GM23338 (cell line): ENCODE measurements at regions not wholly inside any gene's neighbourhood (a gene's known extent, or its start where the extent isn't known, plus 50 kb on each side); places are given as distances from the start of the nearest gene placed in this dataset.

ENCODE experiments used
- ATAC-seq: fragments of 200-7000 bp; cut with Tn5 transposase; 3 replicates; pipeline ENCODE4 v1.9.1; 2020
- DNase-seq: peaks from one replicate; pipeline ENCODE4 v3.0.0-alpha.2; 2015; ENCODE audit warnings: low spot score
- H2AFZ ChIP-seq: fragments of 200-600 bp; sonication (generic); 2 replicates; pipeline ENCODE4 v1.8.0; 2016; ENCODE audit warnings: antibody characterized with exemption, mild to moderate bottlenecking, moderate library complexity
- H3F3A ChIP-seq: fragments of 200-600 bp; sonication (generic); replicated peaks from 2 replicates; pipeline ENCODE4 v1.8.0; 2017; ENCODE audit warnings: antibody characterized with exemption, mixed run types, low read depth
- H3K27ac ChIP-seq: fragments of 200-600 bp; sonication (generic); 2 replicates; pipeline ENCODE4 v1.6.1; 2016; ENCODE audit warnings: low read depth
- H3K27me3 ChIP-seq: fragments of 200-600 bp; sonication (generic); 2 replicates; pipeline ENCODE4 v1.8.0; 2016; ENCODE audit warnings: mild to moderate bottlenecking, mixed run types, moderate library complexity; ENCODE audit not compliant: insufficient read depth
- H3K36me3 ChIP-seq: fragments of 200-600 bp; sonication (generic); 2 replicates; pipeline ENCODE4 v1.8.0; 2016; ENCODE audit warnings: mild to moderate bottlenecking; ENCODE audit not compliant: insufficient read depth
- H3K4me1 ChIP-seq: fragments of 200-600 bp; sonication (generic); 2 replicates; pipeline ENCODE4 v1.8.0; 2016; ENCODE audit warnings: mild to moderate bottlenecking, moderate library complexity; ENCODE audit not compliant: insufficient read depth
- H3K4me2 ChIP-seq: fragments of 200-600 bp; sonication (generic); 2 replicates; pipeline ENCODE4 v1.7.1; 2017; ENCODE audit warnings: mixed run types
- H3K4me3 ChIP-seq: fragments of 200-600 bp; sonication (generic); 2 replicates; pipeline ENCODE4 v1.6.1; 2016; ENCODE audit warnings: mixed run types
- H3K79me2 ChIP-seq: fragments of 200-600 bp; sonication (generic); replicated peaks from 2 replicates; pipeline ENCODE4 v1.8.0; 2017; ENCODE audit warnings: mild to moderate bottlenecking; ENCODE audit not compliant: insufficient read depth
- H3K9me2 ChIP-seq: fragments of 200-600 bp; sonication (generic); 2 replicates; pipeline ENCODE4 v1.8.0; 2017; ENCODE audit not compliant: insufficient read depth
- H4K20me1 ChIP-seq: fragments of 200-600 bp; sonication (generic); replicated peaks from 2 replicates; pipeline ENCODE4 v1.8.0; 2017; ENCODE audit warnings: mild to moderate bottlenecking; ENCODE audit not compliant: insufficient read depth
- H3K27ac Mint-ChIP-seq: 2 replicates; pipeline ENCODE4 v1.8.0; 2020; ENCODE audit warnings: inconsistent platforms, mild to moderate bottlenecking, moderate library complexity, mixed read lengths
- H3K27me3 Mint-ChIP-seq: 3 replicates; pipeline ENCODE4 v1.8.0; 2022; ENCODE audit warnings: low read depth, mild to moderate bottlenecking, moderate library complexity, mixed read lengths, inconsistent platforms; ENCODE audit not compliant: insufficient read depth, poor library complexity
- H3K36me3 Mint-ChIP-seq: 3 replicates; pipeline ENCODE4 v1.8.0; 2021; ENCODE audit warnings: low read depth, mild to moderate bottlenecking, inconsistent platforms, moderate library complexity, mixed read lengths
- H3K4me1 Mint-ChIP-seq: 3 replicates; pipeline ENCODE4 v1.8.0; 2020; ENCODE audit warnings: mild to moderate bottlenecking, inconsistent platforms, mixed read lengths
- H3K4me3 Mint-ChIP-seq: 3 replicates; pipeline ENCODE4 v1.8.0; 2021; ENCODE audit warnings: moderate library complexity, mild to moderate bottlenecking, inconsistent platforms, mixed read lengths
- H3K9me3 Mint-ChIP-seq: 3 replicates; pipeline ENCODE4 v1.8.0; 2020; ENCODE audit warnings: moderate library complexity, mild to moderate bottlenecking, inconsistent platforms, mixed read lengths
- CREB1 ChIP-seq: fragments of 250-450 bp; sonication (Bioruptor Pico); IDR thresholded peaks from 2 replicates; pipeline ENCODE4 v1.5.0; 2020; ENCODE audit warnings: low read depth, mild to moderate bottlenecking, moderate library complexity
- EZH2 ChIP-seq: fragments of 200-600 bp; sonication (generic); IDR thresholded peaks from one replicate; pipeline ENCODE4 v1.8.0; 2017; ENCODE audit warnings: antibody characterized with exemption, mild to moderate bottlenecking, low read depth; ENCODE audit not compliant: unreplicated experiment
- EZH2phosphoT487 ChIP-seq: fragments of 200-600 bp; sonication (generic); IDR thresholded peaks from one replicate; pipeline ENCODE4 v1.8.1; 2018; ENCODE audit warnings: antibody characterized with exemption; ENCODE audit not compliant: unreplicated experiment
- JUNB ChIP-seq: IDR thresholded peaks from one replicate; pipeline ENCODE4 v1.6.1; 2016; ENCODE audit warnings: antibody characterized with exemption; ENCODE audit not compliant: unreplicated experiment
- NANOG ChIP-seq: IDR thresholded peaks from 2 replicates; pipeline ENCODE4 v1.6.1; 2016; ENCODE audit warnings: antibody characterized with exemption, borderline replicate concordance
- POLR2AphosphoS5 ChIP-seq: IDR thresholded peaks from 2 replicates; pipeline ENCODE4 v1.6.1; 2016; ENCODE audit warnings: antibody characterized with exemption, low read depth
- STAT1 ChIP-seq: IDR thresholded peaks from one replicate; pipeline ENCODE4 v1.6.1; 2016; ENCODE audit warnings: antibody characterized with exemption; ENCODE audit not compliant: unreplicated experiment
- ZNF114 ChIP-seq: fragments of 250-450 bp; sonication (Bioruptor Pico); IDR thresholded peaks from 2 replicates; pipeline ENCODE4 v1.5.0; 2020; ENCODE audit warnings: mild to moderate bottlenecking, moderate library complexity
- ZNF331 ChIP-seq: fragments of 250-450 bp; sonication (Bioruptor Pico); IDR thresholded peaks from 2 replicates; pipeline ENCODE4 v1.5.0; 2020; ENCODE audit warnings: low read depth, mild to moderate bottlenecking, moderate library complexity
- TF ChIP-seq, protein P1 (sequence below): IDR thresholded peaks from one replicate; pipeline ENCODE4 v1.6.1; 2018; ENCODE audit warnings: antibody characterized with exemption; ENCODE audit not compliant: unreplicated experiment
- TF ChIP-seq, protein P2 (sequence below), 2 experiments: fragments of 200-600 bp in 1 of 2; sonication (generic) in 1 of 2; conservative IDR thresholded peaks; 2 replicates each; pipeline versions ENCODE4 v1.5.1 to v1.6.1; 2016 to 2017; ENCODE audit warnings: antibody characterized with exemption in 2 of 2, low read depth in 2 of 2, mild to moderate bottlenecking in 2 of 2, moderate library complexity in 1 of 2

DNA sequence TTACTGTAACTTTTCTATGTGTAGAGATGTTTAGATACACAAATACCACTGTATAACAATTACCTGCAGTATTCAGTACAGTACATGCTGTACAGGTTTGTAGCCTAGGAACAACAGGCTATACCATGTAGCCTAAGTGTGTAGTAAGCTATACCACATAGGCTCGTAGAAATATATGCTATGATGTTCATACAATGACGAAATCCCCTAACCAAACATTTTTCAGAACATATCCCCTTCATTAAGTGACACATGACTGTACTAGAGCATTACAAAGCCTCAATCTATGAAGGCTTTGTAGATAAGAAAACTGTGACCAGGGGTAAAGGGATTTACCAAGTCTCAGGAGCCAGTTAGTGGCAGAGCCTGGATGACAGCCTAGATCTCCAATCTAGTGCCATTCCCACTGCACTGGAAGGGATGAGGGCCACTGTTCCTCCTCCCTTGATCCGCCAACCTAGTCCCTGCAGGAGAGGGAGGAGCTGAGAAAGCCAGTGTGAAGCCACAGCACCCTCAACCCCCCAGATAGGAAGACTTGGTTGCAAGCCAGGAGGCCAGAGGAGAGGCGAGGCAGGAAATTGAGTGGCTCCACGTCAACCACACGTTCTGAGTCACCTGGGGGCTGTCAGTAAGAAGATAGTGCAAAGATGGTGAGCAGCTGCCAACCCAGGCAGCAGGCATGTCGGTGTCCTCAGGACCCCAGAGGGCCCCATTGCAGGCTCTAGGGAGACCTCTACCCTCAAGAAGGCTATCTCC, 227.7 kb downstream of the BCOR start:
- H3K4me3 Mint-ChIP-seq = no peak overlapping the region
- Histone ChIP-seq H3K36me3 (no peaks in the 10 kb centered on the region), H3K27me3 (no peaks in the 10 kb centered on the region), H2AFZ (no peak overlapping the region), H3K4me1 (no peaks in the 10 kb centered on the region), H3K27ac (no peak overlapping the region), H3K4me3 (no peak overlapping the region), H4K20me1 (no peaks in the 10 kb centered on the region), H3K79me2 (no peaks in the 10 kb centered on the region), H3K9me2 (no peaks in the 10 kb centered on the region), H3F3A (no peaks in the 10 kb centered on the region), H3K4me2 (no peak overlapping the region)
- ATAC-seq = no peak
- H3K4me1 Mint-ChIP-seq = peaks cover 4% of the 10 kb centered on the region
- no peak overlapping the region for H3K27ac Mint-ChIP-seq
- DNase-seq = no peak
- H3K36me3 Mint-ChIP-seq = no peaks in the 10 kb centered on the region
- peaks cover 2% of the 10 kb centered on the region for H3K27me3 Mint-ChIP-seq
- no peak for TF ChIP-seq POLR2AphosphoS5
- no peak for TF ChIP-seq STAT1
- no peaks in the 10 kb centered on the region for H3K9me3 Mint-ChIP-seq

DNA sequence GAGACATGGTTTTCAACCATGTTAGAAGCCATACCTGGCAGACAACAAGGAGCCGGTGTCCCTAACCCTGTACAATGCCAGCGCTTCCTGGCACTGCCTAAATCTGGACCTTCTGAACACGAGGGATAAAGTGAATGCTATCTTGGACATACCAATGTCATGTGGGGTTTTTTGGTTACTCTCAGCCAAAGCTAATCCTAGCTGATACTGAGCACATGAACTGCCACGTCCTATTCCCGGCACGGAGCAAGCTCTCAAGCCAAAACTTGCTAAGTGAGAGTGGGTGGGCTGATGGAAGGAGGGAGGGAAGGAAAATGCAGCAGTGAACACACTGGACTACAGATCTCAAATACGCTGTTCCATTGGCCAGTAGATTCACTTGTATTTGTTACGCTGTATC, 226.1 kb downstream of the BCOR start:
- DNase-seq (no peak), ATAC-seq (no peak)
- H3K4me1 ChIP-seq = no peaks in the 10 kb centered on the region
- H3K4me3 Mint-ChIP-seq = no peak overlapping the region
- H3K36me3 Mint-ChIP-seq = no peaks in the 10 kb centered on the region
- no peak overlapping the region for H2AFZ ChIP-seq
- no peaks in the 10 kb centered on the region for H3K9me3 Mint-ChIP-seq
- H4K20me1 ChIP-seq = no peaks in the 10 kb centered on the region
- H3K4me3 ChIP-seq = no peak overlapping the region
- no peak overlapping the region for H3K27ac ChIP-seq
- H3K4me1 Mint-ChIP-seq = no peaks in the 10 kb centered on the region; the same call in 2 of the 3 replicates
- H3F3A ChIP-seq = no peaks in the 10 kb centered on the region
- H3K27me3 ChIP-seq = no peaks in the 10 kb centered on the region
- no peaks in the 10 kb centered on the region for H3K9me2 ChIP-seq
- no peaks in the 10 kb centered on the region for H3K36me3 ChIP-seq
- H3K79me2 ChIP-seq = no peaks in the 10 kb centered on the region
- no peak overlapping the region for H3K4me2 ChIP-seq
- no peak for TF ChIP-seq POLR2AphosphoS5
- TF ChIP-seq EZH2 = no peak
- no peak for TF ChIP-seq ZNF331 (CRISPR knock-in tag)
- TF ChIP-seq JUNB = no peak
- TF ChIP-seq CREB1 (CRISPR knock-in tag) = no peak
- TF ChIP-seq, protein P1, sequence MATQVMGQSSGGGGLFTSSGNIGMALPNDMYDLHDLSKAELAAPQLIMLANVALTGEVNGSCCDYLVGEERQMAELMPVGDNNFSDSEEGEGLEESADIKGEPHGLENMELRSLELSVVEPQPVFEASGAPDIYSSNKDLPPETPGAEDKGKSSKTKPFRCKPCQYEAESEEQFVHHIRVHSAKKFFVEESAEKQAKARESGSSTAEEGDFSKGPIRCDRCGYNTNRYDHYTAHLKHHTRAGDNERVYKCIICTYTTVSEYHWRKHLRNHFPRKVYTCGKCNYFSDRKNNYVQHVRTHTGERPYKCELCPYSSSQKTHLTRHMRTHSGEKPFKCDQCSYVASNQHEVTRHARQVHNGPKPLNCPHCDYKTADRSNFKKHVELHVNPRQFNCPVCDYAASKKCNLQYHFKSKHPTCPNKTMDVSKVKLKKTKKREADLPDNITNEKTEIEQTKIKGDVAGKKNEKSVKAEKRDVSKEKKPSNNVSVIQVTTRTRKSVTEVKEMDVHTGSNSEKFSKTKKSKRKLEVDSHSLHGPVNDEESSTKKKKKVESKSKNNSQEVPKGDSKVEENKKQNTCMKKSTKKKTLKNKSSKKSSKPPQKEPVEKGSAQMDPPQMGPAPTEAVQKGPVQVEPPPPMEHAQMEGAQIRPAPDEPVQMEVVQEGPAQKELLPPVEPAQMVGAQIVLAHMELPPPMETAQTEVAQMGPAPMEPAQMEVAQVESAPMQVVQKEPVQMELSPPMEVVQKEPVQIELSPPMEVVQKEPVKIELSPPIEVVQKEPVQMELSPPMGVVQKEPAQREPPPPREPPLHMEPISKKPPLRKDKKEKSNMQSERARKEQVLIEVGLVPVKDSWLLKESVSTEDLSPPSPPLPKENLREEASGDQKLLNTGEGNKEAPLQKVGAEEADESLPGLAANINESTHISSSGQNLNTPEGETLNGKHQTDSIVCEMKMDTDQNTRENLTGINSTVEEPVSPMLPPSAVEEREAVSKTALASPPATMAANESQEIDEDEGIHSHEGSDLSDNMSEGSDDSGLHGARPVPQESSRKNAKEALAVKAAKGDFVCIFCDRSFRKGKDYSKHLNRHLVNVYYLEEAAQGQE = no peak
- TF ChIP-seq, protein P2, sequence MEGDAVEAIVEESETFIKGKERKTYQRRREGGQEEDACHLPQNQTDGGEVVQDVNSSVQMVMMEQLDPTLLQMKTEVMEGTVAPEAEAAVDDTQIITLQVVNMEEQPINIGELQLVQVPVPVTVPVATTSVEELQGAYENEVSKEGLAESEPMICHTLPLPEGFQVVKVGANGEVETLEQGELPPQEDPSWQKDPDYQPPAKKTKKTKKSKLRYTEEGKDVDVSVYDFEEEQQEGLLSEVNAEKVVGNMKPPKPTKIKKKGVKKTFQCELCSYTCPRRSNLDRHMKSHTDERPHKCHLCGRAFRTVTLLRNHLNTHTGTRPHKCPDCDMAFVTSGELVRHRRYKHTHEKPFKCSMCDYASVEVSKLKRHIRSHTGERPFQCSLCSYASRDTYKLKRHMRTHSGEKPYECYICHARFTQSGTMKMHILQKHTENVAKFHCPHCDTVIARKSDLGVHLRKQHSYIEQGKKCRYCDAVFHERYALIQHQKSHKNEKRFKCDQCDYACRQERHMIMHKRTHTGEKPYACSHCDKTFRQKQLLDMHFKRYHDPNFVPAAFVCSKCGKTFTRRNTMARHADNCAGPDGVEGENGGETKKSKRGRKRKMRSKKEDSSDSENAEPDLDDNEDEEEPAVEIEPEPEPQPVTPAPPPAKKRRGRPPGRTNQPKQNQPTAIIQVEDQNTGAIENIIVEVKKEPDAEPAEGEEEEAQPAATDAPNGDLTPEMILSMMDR (conservative IDR thresholded peaks at IDR 0.05; ENCODE audit: low read depth in 2 of 2) = no peak
- TF ChIP-seq ZNF114 (CRISPR knock-in tag) = no peak
- TF ChIP-seq NANOG = no peak
- no peak for TF ChIP-seq EZH2phosphoT487
- H3K27me3 Mint-ChIP-seq = peaks cover 3% of the 10 kb centered on the region
- no peak overlapping the region for H3K27ac Mint-ChIP-seq
